Trophoblast cell (in vitro differentiated cells and primary cell): ENCODE measurements at regions not wholly inside any gene's neighbourhood (a gene's known extent, or its start where the extent isn't known, plus 50 kb on each side); places are given as distances from the start of the nearest gene placed in this dataset.

Experiments
- DNase-seq, 2 donors: peaks; one replicate each; pipeline ENCODE4 v3.0.0-alpha.2; 2016
- H2AFZ ChIP-seq: 2 replicates; pipeline ENCODE4 v1.6.1; 2013; ENCODE audit warnings: low read length, moderate library complexity, mild to moderate bottlenecking; ENCODE audit not compliant: insufficient read depth, poor library complexity
- H2AK5ac ChIP-seq: 2 replicates; pipeline ENCODE4 v1.6.1; 2013; ENCODE audit warnings: mild to moderate bottlenecking, low read length
- H2BK120ac ChIP-seq: 2 replicates; pipeline ENCODE4 v1.6.1; 2013; ENCODE audit warnings: low read length, mild to moderate bottlenecking, moderate library complexity; ENCODE audit not compliant: insufficient read depth, poor library complexity
- H2BK12ac ChIP-seq: 2 replicates; pipeline ENCODE4 v1.6.1; 2013; ENCODE audit warnings: mild to moderate bottlenecking, low read length, moderate library complexity
- H2BK5ac ChIP-seq: 2 replicates; pipeline ENCODE4 v1.6.1; 2013; ENCODE audit warnings: low read length, low read depth, moderate library complexity, mild to moderate bottlenecking; ENCODE audit not compliant: poor library complexity
- H3K14ac ChIP-seq: 2 replicates; pipeline ENCODE4 v1.6.1; 2013; ENCODE audit warnings: mild to moderate bottlenecking, low read length
- H3K18ac ChIP-seq: 2 replicates; pipeline ENCODE4 v1.6.1; 2013; ENCODE audit warnings: mild to moderate bottlenecking, low read length
- H3K23ac ChIP-seq: 2 replicates; pipeline ENCODE4 v1.6.1; 2013; ENCODE audit warnings: low read length
- H3K27ac ChIP-seq: 2 replicates; pipeline ENCODE4 v1.5.1; 2013; ENCODE audit warnings: low read depth, mild to moderate bottlenecking, inconsistent platforms, low read length, moderate library complexity
- H3K27me3 ChIP-seq: 2 replicates; pipeline ENCODE4 v1.6.1; 2013; ENCODE audit warnings: inconsistent platforms, mild to moderate bottlenecking, low read length, moderate library complexity; ENCODE audit not compliant: insufficient read depth
- H3K36me3 ChIP-seq, 2 experiments: 1 replicate in 1 of 2; 2 replicates in 1 of 2; pipeline ENCODE4 v1.6.1; 2013; ENCODE audit warnings: low read length in 2 of 2, mild to moderate bottlenecking in 2 of 2, moderate library complexity in 1 of 2; ENCODE audit not compliant: insufficient read depth in 2 of 2, control insufficient read depth in 1 of 2
- H3K4ac ChIP-seq: 2 replicates; pipeline ENCODE4 v1.6.1; 2013; ENCODE audit warnings: low read depth, mild to moderate bottlenecking, low read length, moderate library complexity
- H3K4me1 ChIP-seq, 2 experiments: 1 replicate in 1 of 2; 2 replicates in 1 of 2; pipeline ENCODE4 v1.6.1; 2013; ENCODE audit warnings: low read length in 2 of 2, mild to moderate bottlenecking in 2 of 2, moderate library complexity in 1 of 2; ENCODE audit not compliant: insufficient read depth in 2 of 2, control insufficient read depth in 1 of 2
- H3K4me2 ChIP-seq: 2 replicates; pipeline ENCODE4 v1.6.1; 2013; ENCODE audit warnings: inconsistent platforms, mild to moderate bottlenecking, low read length, moderate library complexity
- H3K4me3 ChIP-seq: 2 replicates; pipeline ENCODE4 v1.5.1; 2013; ENCODE audit warnings: mild to moderate bottlenecking, low read depth, low read length, inconsistent platforms
- H3K79me1 ChIP-seq: one replicate; pipeline ENCODE4 v1.6.1; 2013; ENCODE audit warnings: low read length
- H3K79me2 ChIP-seq: 2 replicates; pipeline ENCODE4 v1.6.1; 2013; ENCODE audit warnings: low read length, mild to moderate bottlenecking; ENCODE audit not compliant: control insufficient read depth, insufficient read depth, poor library complexity
- H3K9ac ChIP-seq: 2 replicates; pipeline ENCODE4 v1.6.1; 2013; ENCODE audit warnings: mild to moderate bottlenecking, low read length
- H3K9me3 ChIP-seq: 2 replicates; pipeline ENCODE4 v1.6.1; 2013; ENCODE audit warnings: low read depth, mild to moderate bottlenecking, control low read depth, inconsistent platforms, low read length; ENCODE audit not compliant: insufficient read depth
- H4K12ac ChIP-seq: 2 replicates; pipeline ENCODE4 v1.6.1; 2013; ENCODE audit warnings: low read depth, mild to moderate bottlenecking, low read length, moderate library complexity
- H4K8ac ChIP-seq: 2 replicates; pipeline ENCODE4 v1.6.1; 2013; ENCODE audit warnings: low read depth, mild to moderate bottlenecking, low read length, moderate library complexity
- H4K91ac ChIP-seq: one replicate; pipeline ENCODE4 v1.6.1; 2013; ENCODE audit warnings: low read depth, mild to moderate bottlenecking, low read length, moderate library complexity
- WGBS: extraction: QIAGEN DNeasy Blood & Tissue Kit; methylation state at CpG from one replicate; pipeline ENCODE4 v1.1.7; 2013; ENCODE audit warnings: missing lambda C conversion rate; ENCODE audit not compliant: insufficient read length, insufficient coverage; ENCODE audit errors: extremely low coverage; 5-methylcytosine and 5-hydroxymethylcytosine counted together

GRCh38 chr21:33162436-33162951 is 67.2 kb upstream of the IFNAR2 start:
- no peak overlapping the region for H3K4me2 ChIP-seq
- no peaks in the 10 kb centered on the region for H3K36me3 ChIP-seq
- H2AFZ ChIP-seq: no peak overlapping the region
- no peak overlapping the region for H3K9ac ChIP-seq
- H4K8ac ChIP-seq: no peak overlapping the region
- no peak overlapping the region for H3K27ac ChIP-seq
- H3K27me3 ChIP-seq: no peaks in the 10 kb centered on the region
- H3K9me3 ChIP-seq: no peaks in the 10 kb centered on the region
- no peaks in the 10 kb centered on the region for H3K79me2 ChIP-seq
- WGBS: no CpG with 5 or more reads among the region's 15 CpGs
- H2BK12ac ChIP-seq: no peak overlapping the region
- no peak overlapping the region for H4K91ac ChIP-seq
- H3K4me3 ChIP-seq: no peak overlapping the region
- H3K23ac ChIP-seq: no peak overlapping the region
- H3K79me1 ChIP-seq: no peaks in the 10 kb centered on the region
- no peak overlapping the region for H2BK5ac ChIP-seq
- no peak overlapping the region for H4K12ac ChIP-seq
- H2AK5ac ChIP-seq: no peak overlapping the region
- no peaks in the 10 kb centered on the region for H3K4me1 ChIP-seq
- no peak for DNase-seq
- H2BK120ac ChIP-seq: no peak overlapping the region
- no peak overlapping the region for H3K4ac ChIP-seq
- no peak overlapping the region for H3K14ac ChIP-seq
- H3K18ac ChIP-seq: no peak overlapping the region

- no peaks in the 10 kb centered on the region for H3K36me3 ChIP-seq
- no peak overlapping the region for H4K91ac ChIP-seq
- DNase-seq: peak in 1 of 2 donors; percentile 6
- H3K4ac ChIP-seq: no peak overlapping the region
- no peak overlapping the region for H3K23ac ChIP-seq
- no peak overlapping the region for H2AFZ ChIP-seq
- H3K27me3 ChIP-seq: no peaks in the 10 kb centered on the region
- no peak overlapping the region for H4K8ac ChIP-seq
- H3K18ac ChIP-seq: no peak overlapping the region
- no CpG with 5 or more reads among the region's 6 CpGs for WGBS
- H3K14ac ChIP-seq: no peak overlapping the region
- no peak overlapping the region for H2BK12ac ChIP-seq
- no peak overlapping the region for H2AK5ac ChIP-seq
- no peak overlapping the region for H3K9ac ChIP-seq
- H3K27ac ChIP-seq: no peak overlapping the region
- H3K79me1 ChIP-seq: no peaks in the 10 kb centered on the region
- no peak overlapping the region for H3K4me2 ChIP-seq
- no peak overlapping the region for H3K4me3 ChIP-seq
- H2BK120ac ChIP-seq: no peak overlapping the region
- H3K79me2 ChIP-seq: no peaks in the 10 kb centered on the region
- peaks cover 3% of the 10 kb centered on the region for H3K9me3 ChIP-seq
- no peaks in the 10 kb centered on the region for H3K4me1 ChIP-seq
- H4K12ac ChIP-seq: no peak overlapping the region
- H2BK5ac ChIP-seq: no peak overlapping the region
Measured at GRCh38 chr21:33168886-33169285, 60.9 kb upstream of the IFNAR2 start.

GRCh38 chr21:33169359-33169758 is 60.4 kb upstream of the IFNAR2 start:
- no peaks in the 10 kb centered on the region for H3K79me2 ChIP-seq
- no peak overlapping the region for H4K91ac ChIP-seq
- no peak for DNase-seq
- peaks cover 3% of the 10 kb centered on the region for H3K9me3 ChIP-seq
- no peak overlapping the region for H3K18ac ChIP-seq
- H3K23ac ChIP-seq: no peak overlapping the region
- no peaks in the 10 kb centered on the region for H3K36me3 ChIP-seq
- no peak overlapping the region for H2BK12ac ChIP-seq
- H3K4ac ChIP-seq: no peak overlapping the region
- no peak overlapping the region for H2BK5ac ChIP-seq
- no peak overlapping the region for H3K4me3 ChIP-seq
- H2BK120ac ChIP-seq: no peak overlapping the region
- no peak overlapping the region for H3K27ac ChIP-seq
- H3K14ac ChIP-seq: no peak overlapping the region
- no peak overlapping the region for H2AFZ ChIP-seq
- H3K27me3 ChIP-seq: no peaks in the 10 kb centered on the region
- no peaks in the 10 kb centered on the region for H3K79me1 ChIP-seq
- H3K9ac ChIP-seq: no peak overlapping the region
- H3K4me1 ChIP-seq: no peaks in the 10 kb centered on the region
- no peak overlapping the region for H4K12ac ChIP-seq
- no peak overlapping the region for H2AK5ac ChIP-seq
- WGBS: no CpG with 5 or more reads among the region's 14 CpGs
- H4K8ac ChIP-seq: no peak overlapping the region
- no peak overlapping the region for H3K4me2 ChIP-seq

- Histone ChIP-seq H3K23ac (no peak overlapping the region), H3K27ac (no peak overlapping the region), H3K4ac (no peak overlapping the region), H3K18ac (no peak overlapping the region), H2BK12ac (no peak overlapping the region), H3K14ac (no peak overlapping the region), H2BK5ac (no peak overlapping the region), H3K79me1 (no peaks in the 10 kb centered on the region), H3K9ac (no peak overlapping the region), H2AFZ (no peak overlapping the region), H3K4me1 (no peaks in the 10 kb centered on the region), H3K9me3 (peaks cover 3% of the 10 kb centered on the region), H3K4me3 (no peak overlapping the region), H3K27me3 (no peaks in the 10 kb centered on the region), H4K8ac (no peak overlapping the region), H3K4me2 (no peak overlapping the region), H4K91ac (no peak overlapping the region), H3K79me2 (no peaks in the 10 kb centered on the region), H2AK5ac (no peak overlapping the region), H2BK120ac (no peak overlapping the region), H4K12ac (no peak overlapping the region), H3K36me3 (no peaks in the 10 kb centered on the region)
- no CpG with 5 or more reads among the region's 8 CpGs for WGBS
- no peak for DNase-seq
Measured at GRCh38 chr21:33171616-33172169, 58.0 kb upstream of the IFNAR2 start.
